ENCODE measurements at regions not wholly inside any gene's neighbourhood (a gene's known extent, or its start where the extent isn't known, plus 50 kb on each side); places are given as distances from the start of the nearest gene placed in this dataset.

- TF ChIP-seq, protein P1, sequence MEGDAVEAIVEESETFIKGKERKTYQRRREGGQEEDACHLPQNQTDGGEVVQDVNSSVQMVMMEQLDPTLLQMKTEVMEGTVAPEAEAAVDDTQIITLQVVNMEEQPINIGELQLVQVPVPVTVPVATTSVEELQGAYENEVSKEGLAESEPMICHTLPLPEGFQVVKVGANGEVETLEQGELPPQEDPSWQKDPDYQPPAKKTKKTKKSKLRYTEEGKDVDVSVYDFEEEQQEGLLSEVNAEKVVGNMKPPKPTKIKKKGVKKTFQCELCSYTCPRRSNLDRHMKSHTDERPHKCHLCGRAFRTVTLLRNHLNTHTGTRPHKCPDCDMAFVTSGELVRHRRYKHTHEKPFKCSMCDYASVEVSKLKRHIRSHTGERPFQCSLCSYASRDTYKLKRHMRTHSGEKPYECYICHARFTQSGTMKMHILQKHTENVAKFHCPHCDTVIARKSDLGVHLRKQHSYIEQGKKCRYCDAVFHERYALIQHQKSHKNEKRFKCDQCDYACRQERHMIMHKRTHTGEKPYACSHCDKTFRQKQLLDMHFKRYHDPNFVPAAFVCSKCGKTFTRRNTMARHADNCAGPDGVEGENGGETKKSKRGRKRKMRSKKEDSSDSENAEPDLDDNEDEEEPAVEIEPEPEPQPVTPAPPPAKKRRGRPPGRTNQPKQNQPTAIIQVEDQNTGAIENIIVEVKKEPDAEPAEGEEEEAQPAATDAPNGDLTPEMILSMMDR (conservative IDR thresholded peaks at IDR 0.05; ENCODE audit: low read length): no peak
- TF ChIP-seq EZH2phosphoT487 (IDR thresholded peaks at IDR 0.05; ENCODE audit: borderline replicate concordance, low read depth, low read length): no peak
- H3K4me1 ChIP-seq (ENCODE audit: insufficient read depth, low read length, poor library complexity, severe bottlenecking): no peaks in the 10 kb centered on the region
- H3K9me3 ChIP-seq (ENCODE audit: low read length): peaks cover 10% of the 10 kb centered on the region; the same call in 1 of the 2 replicates
- no peak overlapping the region for H3K4me3 ChIP-seq (ENCODE audit: low read depth, low read length, poor library complexity, severe bottlenecking)
- H3K4me2 ChIP-seq (ENCODE audit: low read length): no peak overlapping the region
- H3K9me2 ChIP-seq (ENCODE audit: insufficient read depth, low read length): no peaks in the 10 kb centered on the region
- intact Hi-C loops (cut with micrococcal nuclease; ENCODE audit: unreplicated experiment): no loop called here
- DNase-seq (ENCODE audit: low spot score): no peak
- H4K20me1 ChIP-seq (ENCODE audit: insufficient read depth, low read length): no peaks in the 10 kb centered on the region
- H3K79me2 ChIP-seq (ENCODE audit: insufficient read depth, low read depth, low read length): no peaks in the 10 kb centered on the region
- H3K36me3 ChIP-seq (ENCODE audit: insufficient read depth, low read length): peaks cover 2% of the 10 kb centered on the region; the same call in 1 of the 2 replicates
- ChIA-PET POLR2A (interaction anchor here (0.7 to 1.4 kb wide), 3 partner anchors 9 to 17 kb away, joined by 3 to 5 read pairs (median 3); no protein-coding TSS in a partner anchor), CTCF (ENCODE audit: unreplicated experiment) (no interaction called here)
- H2AFZ ChIP-seq (ENCODE audit: low read length): no peak overlapping the region
- no peak overlapping the region for H3K27ac ChIP-seq (ENCODE audit: low read depth, low read length, poor library complexity, severe bottlenecking)
- BruUV-seq (replicated peaks): no TSS peak
These were observed 54.3 kb upstream of the NDUFV2 start for GRCh38 chr18:9048236-9048635.

DNA sequence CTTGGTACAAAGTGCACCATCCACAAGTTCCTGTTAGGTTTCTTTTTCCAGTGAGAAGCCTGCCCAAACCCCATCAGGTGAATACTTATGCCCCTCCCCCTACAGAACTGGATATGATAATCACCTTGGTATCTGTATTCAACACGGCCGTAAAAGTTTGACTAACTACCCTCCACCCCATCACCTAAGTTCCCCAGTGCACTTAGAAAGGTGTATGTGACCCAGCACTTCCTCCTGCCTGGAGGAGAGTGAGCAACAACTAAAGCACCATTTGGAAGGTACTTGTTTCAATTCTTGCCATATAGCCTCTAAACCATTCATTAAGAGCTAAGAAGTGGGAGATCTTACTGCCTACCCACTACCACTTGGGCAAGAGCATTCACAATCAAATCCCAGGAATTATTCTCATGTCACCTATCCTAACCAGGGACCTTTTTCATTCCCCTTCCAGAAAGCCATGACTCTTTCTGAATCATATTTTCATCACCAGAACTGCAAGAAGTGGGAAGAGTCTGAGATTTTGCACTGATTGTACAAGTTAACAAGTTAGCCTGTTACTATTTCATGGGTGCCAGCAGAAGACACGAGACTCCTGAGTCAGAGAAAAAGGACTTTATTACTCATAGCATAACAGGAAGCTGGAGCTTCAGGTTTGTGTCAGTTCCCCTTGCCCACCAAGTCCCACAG lies 53.5 kb upstream of the NDUFV2 start:
- BruUV-seq (replicated peaks): no TSS peak

More for the DNA sequence above, 53.5 kb upstream of the NDUFV2 start:
- Histone ChIP-seq H3K27ac (ENCODE audit: low read depth, low read length, poor library complexity, severe bottlenecking) (no peak overlapping the region), H3K4me3 (ENCODE audit: low read depth, low read length, poor library complexity, severe bottlenecking) (no peak overlapping the region), H3K4me1 (ENCODE audit: insufficient read depth, low read length, poor library complexity, severe bottlenecking) (no peaks in the 10 kb centered on the region), H2AFZ (ENCODE audit: low read length) (no peak overlapping the region), H3K4me2 (ENCODE audit: low read length) (no peak overlapping the region), H3K79me2 (ENCODE audit: insufficient read depth, low read depth, low read length) (no peaks in the 10 kb centered on the region), H4K20me1 (ENCODE audit: insufficient read depth, low read length) (no peaks in the 10 kb centered on the region), H3K9me2 (ENCODE audit: insufficient read depth, low read length) (no peaks in the 10 kb centered on the region), H3K36me3 (ENCODE audit: insufficient read depth, low read length) (peaks cover 5% of the 10 kb centered on the region; the same call in 1 of the 2 replicates), H3K9me3 (ENCODE audit: low read length) (peaks cover 18% of the 10 kb centered on the region; the same call in 1 of the 2 replicates)
- no peak for DNase-seq (ENCODE audit: low spot score)
- intact Hi-C loops (cut with micrococcal nuclease; ENCODE audit: unreplicated experiment): no loop called here
- TF ChIP-seq, protein P1 (conservative IDR thresholded peaks at IDR 0.05; ENCODE audit: low read length): no peak
- TF ChIP-seq EZH2phosphoT487 (IDR thresholded peaks at IDR 0.05; ENCODE audit: borderline replicate concordance, low read depth, low read length): no peak
- ChIA-PET CTCF (ENCODE audit: unreplicated experiment) (no interaction called here), POLR2A (interaction anchor here (0.6 to 1.3 kb wide), 2 partner anchors 12 to 532 kb away, joined by 3 read pairs; no protein-coding TSS in a partner anchor)

Data from OCI-LY7 (cell line).